Activated T-helper 9 cell treated with anti-CD3 and anti-CD28 coated beads, Interleukin-2, amount 50 U/mL, for 16 hours (primary cell): ENCODE measurements at regions not wholly inside any gene's neighbourhood (a gene's known extent, or its start where the extent isn't known, plus 50 kb on each side); places are given as distances from the start of the nearest gene placed in this dataset.

Source experiments
- DNase-seq: peaks from one replicate; pipeline ENCODE4 v3.0.0-alpha.2; 2020; ENCODE audit warnings: low read depth

GRCh38 chr10:124146483-124146882 is 53.1 kb upstream of the CHST15 start:
- no peak for DNase-seq

- DNase-seq = no peak
Measured at GRCh38 chr10:124145109-124145870, 51.9 kb upstream of the CHST15 start.

GRCh38 chr10:124144536-124144935 is 51.1 kb upstream of the CHST15 start:
- no peak for DNase-seq

- no peak for DNase-seq
Measured at GRCh38 chr10:124143721-124144120, 50.3 kb upstream of the CHST15 start.
